GM04504 (cell line): ENCODE measurements at regions not wholly inside any gene's neighbourhood (a gene's known extent, or its start where the extent isn't known, plus 50 kb on each side); places are given as distances from the start of the nearest gene placed in this dataset.
"Not testable (repeated sequence)": the region's sequence is repeated elsewhere in the genome, so short reads cannot be mapped to it uniquely, and the experiment has no call there.

Source experiments
- DNase-seq: peaks from one replicate; pipeline ENCODE4 v3.0.0-alpha.2; 2012; ENCODE audit warnings: low read depth

- no peak for DNase-seq
Observed at GRCh38 chr5:117633093-117633492, 1058.5 kb upstream of the SEMA6A start.

DNA sequence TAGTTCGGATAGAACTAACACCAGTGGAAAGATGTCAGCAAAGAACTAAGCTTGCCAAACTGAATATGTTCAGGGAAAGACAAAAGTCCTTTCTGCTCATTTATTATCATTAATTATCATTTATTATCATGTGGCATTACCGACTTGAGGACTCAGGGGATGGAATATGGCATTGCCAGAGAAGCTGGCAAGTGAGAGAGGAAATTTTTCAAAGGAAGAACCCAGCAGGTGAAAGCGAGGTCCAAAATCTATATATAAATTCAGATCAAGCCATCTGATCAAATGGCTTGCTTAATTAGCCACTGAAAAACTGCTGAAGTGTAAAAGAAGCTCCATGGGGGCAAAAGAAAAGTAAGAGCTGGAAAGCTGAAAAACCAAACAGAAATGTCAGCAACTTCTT is 1049.6 kb upstream of the SEMA6A start:
- no peak for DNase-seq

DNA sequence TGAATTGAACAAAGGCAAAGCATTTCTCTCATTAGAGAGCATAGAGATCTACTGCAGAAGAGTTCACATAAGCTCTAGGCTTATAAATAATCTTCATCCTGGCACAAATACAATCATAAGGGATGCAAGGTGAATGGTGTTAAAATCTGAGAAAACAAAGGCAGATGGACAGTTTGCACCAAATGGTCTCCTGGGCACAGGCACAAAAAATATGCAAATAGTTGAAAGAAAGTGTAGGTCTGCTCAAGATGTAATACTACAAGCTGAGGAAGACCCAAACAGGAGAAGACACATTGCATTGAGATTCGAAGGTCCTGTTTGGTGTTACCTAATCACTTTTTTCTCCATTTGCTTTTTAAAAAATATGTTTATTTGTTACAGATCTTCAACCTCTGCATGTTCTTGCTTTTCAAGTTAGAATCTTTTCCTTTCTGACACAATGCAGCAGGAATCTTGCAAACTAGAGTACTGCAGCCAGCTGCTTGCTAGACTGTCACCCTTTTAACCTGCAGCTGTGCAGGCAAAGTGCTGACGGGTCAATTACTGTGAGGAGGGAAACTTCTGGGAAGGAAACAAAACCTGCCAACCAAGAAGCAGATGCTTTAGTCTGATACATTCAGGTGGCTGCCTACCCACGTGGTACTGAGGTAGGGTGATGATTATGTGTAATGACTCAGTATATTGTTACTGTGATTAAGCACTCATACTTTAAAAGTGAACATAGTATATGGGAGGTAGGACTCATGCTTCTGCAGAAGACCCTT is 1048.6 kb upstream of the SEMA6A start:
- peak; percentile 3 for DNase-seq

- DNase-seq: no peak
Observed at GRCh38 chr5:117621921-117622320, 1047.3 kb upstream of the SEMA6A start.

- DNase-seq: no peak
Observed at GRCh38 chr5:117615226-117615625, 1040.6 kb upstream of the SEMA6A start.

- no peak for DNase-seq
Observed at GRCh38 chr5:117614408-117614807, 1039.8 kb upstream of the SEMA6A start.

- no peak for DNase-seq
Observed at GRCh38 chr5:117604845-117605244, 1030.2 kb upstream of the SEMA6A start.

DNA sequence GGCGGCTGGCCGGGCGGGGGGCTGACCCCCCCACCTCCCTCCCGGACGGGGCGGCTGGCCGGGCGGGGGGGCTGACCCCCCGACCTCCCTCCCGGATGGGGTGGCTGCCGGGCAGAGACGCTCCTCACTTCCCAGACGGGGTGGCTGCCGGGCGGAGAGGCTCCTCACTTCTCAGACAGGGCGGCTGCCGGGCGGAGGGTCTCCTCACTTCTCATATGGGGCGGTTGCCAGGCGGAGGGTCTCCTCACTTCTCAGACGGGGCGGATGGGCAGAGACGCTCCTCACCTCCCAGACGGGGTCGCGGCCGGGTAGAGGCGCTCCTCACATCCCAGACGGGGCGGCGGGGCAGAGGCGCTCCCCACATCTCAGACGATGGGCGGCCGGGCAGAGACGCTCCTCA is 1025.2 kb upstream of the SEMA6A start:
- DNase-seq: not testable (repeated sequence)

- peak; percentile 85 for DNase-seq
Observed at GRCh38 chr5:117594166-117594565, 1019.5 kb upstream of the SEMA6A start.

DNA sequence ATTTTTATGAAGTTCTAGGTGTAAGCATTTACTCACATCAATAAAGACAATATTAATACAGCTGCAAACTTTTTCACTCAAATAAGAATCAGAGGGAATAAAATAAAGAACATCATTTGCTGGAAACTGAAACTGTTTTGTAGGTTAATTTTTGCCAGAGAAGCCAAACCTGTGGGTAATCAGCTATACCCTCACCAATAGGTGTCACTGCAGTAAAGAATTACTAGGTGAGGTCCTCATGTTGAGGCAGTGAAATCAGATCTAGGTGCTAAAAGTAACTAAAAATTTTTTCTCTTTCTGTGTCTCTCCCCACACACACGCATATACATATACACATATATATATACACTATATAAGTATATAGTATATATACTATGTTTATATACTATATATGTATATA is 1016.3 kb upstream of the SEMA6A start:
- peak; percentile 16 for DNase-seq

- DNase-seq: no peak
Observed at GRCh38 chr5:117588611-117589010, 1014.0 kb upstream of the SEMA6A start.

GRCh38 chr5:117587111-117587510 is 1012.5 kb upstream of the SEMA6A start:
- no peak for DNase-seq

GRCh38 chr5:117568622-117569021 is 994.0 kb upstream of the SEMA6A start:
- no peak for DNase-seq

- no peak for DNase-seq
Observed at GRCh38 chr5:117568126-117568525, 993.5 kb upstream of the SEMA6A start.

GRCh38 chr5:117562647-117563046 is 988.0 kb upstream of the SEMA6A start:
- DNase-seq: no peak

- DNase-seq: no peak
Observed at GRCh38 chr5:117561531-117561930, 986.9 kb upstream of the SEMA6A start.

- DNase-seq: no peak
Observed at GRCh38 chr5:117559005-117559844, 984.6 kb upstream of the SEMA6A start.

GRCh38 chr5:117551236-117551635 is 976.6 kb upstream of the SEMA6A start:
- no peak for DNase-seq

- DNase-seq: no peak
Observed at GRCh38 chr5:117547192-117547591, 972.6 kb upstream of the SEMA6A start.

GRCh38 chr5:117539692-117540091 is 965.1 kb upstream of the SEMA6A start:
- no peak for DNase-seq

DNA sequence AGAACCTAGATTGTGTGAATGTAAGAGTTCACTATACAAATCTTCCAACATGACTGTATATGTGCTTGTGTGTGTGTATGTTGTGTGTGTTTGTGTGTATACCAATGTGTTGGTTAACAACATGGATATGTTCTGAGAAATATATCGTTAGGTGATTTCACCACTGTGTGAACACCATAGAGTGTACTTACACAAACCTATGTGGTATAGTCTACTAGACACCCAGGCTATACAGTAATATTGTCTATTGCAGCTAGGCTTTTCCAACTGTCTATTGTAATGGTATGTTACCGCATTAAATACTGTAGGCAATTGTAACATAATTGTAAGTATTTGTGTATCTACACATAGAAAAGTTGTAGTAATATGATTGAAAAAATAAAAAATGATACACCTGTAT is 959.2 kb upstream of the SEMA6A start:
- DNase-seq: no peak

GRCh38 chr5:117533051-117533670 is 958.5 kb upstream of the SEMA6A start:
- not testable (repeated sequence) for DNase-seq

DNA sequence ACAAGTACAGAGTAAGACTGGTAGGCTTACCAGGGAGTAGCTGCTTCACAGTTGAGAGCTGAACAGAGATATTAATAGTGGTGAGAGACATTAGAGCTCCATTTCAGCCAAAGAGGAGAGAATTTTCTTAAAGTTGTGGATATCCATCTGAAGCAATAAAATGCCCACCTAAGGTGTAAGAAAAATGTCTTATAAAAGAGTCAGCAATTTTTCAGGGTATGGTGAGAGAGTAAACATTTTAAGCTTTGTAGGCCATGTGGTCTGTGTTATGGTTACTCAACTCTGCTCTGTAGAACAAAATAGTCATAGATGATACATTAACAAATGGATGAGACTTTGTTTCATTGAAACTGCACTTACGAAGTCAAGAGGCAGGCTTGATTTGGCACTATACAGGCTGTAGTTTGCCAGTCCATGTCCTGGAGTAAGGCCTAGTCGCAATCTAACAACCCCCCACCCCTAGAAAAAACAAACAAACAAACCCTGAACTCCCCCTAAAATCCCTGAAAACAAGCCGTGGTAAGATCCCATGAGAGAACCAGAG is 945.4 kb upstream of the SEMA6A start:
- DNase-seq: no peak
